GM23338 (cell line): ENCODE measurements at regions not wholly inside any gene's neighbourhood (a gene's known extent, or its start where the extent isn't known, plus 50 kb on each side); places are given as distances from the start of the nearest gene placed in this dataset.

Experiments
- CREB1 ChIP-seq: fragments of 250-450 bp; sonication (Bioruptor Pico); IDR thresholded peaks from 2 replicates; pipeline ENCODE4 v1.5.0; 2020; ENCODE audit warnings: low read depth, mild to moderate bottlenecking, moderate library complexity
- CTCF ChIP-seq, 2 experiments: fragments of 200-600 bp in 1 of 2; sonication (generic) in 1 of 2; conservative IDR thresholded peaks; 2 replicates each; pipeline versions ENCODE4 v1.5.1 to v1.6.1; 2016 to 2017; ENCODE audit warnings: antibody characterized with exemption in 2 of 2, low read depth in 2 of 2, mild to moderate bottlenecking in 2 of 2, moderate library complexity in 1 of 2
- ETS1 ChIP-seq: IDR thresholded peaks from 2 replicates; pipeline ENCODE4 v1.6.1; 2016; ENCODE audit warnings: antibody characterized with exemption
- EZH2 ChIP-seq: fragments of 200-600 bp; sonication (generic); IDR thresholded peaks from one replicate; pipeline ENCODE4 v1.8.0; 2017; ENCODE audit warnings: antibody characterized with exemption, mild to moderate bottlenecking, low read depth; ENCODE audit not compliant: unreplicated experiment
- EZH2phosphoT487 ChIP-seq: fragments of 200-600 bp; sonication (generic); IDR thresholded peaks from one replicate; pipeline ENCODE4 v1.8.1; 2018; ENCODE audit warnings: antibody characterized with exemption; ENCODE audit not compliant: unreplicated experiment
- JUNB ChIP-seq: IDR thresholded peaks from one replicate; pipeline ENCODE4 v1.6.1; 2016; ENCODE audit warnings: antibody characterized with exemption; ENCODE audit not compliant: unreplicated experiment
- NANOG ChIP-seq: IDR thresholded peaks from 2 replicates; pipeline ENCODE4 v1.6.1; 2016; ENCODE audit warnings: antibody characterized with exemption, borderline replicate concordance
- POLR2AphosphoS5 ChIP-seq: IDR thresholded peaks from 2 replicates; pipeline ENCODE4 v1.6.1; 2016; ENCODE audit warnings: antibody characterized with exemption, low read depth
- REST ChIP-seq: IDR thresholded peaks from one replicate; pipeline ENCODE4 v1.6.1; 2018; ENCODE audit warnings: antibody characterized with exemption; ENCODE audit not compliant: unreplicated experiment
- STAT1 ChIP-seq: IDR thresholded peaks from one replicate; pipeline ENCODE4 v1.6.1; 2016; ENCODE audit warnings: antibody characterized with exemption; ENCODE audit not compliant: unreplicated experiment
- ZNF462 ChIP-seq: fragments of 250-450 bp; sonication (Bioruptor Pico); IDR thresholded peaks from 2 replicates; pipeline ENCODE4 v1.5.0; 2020; ENCODE audit warnings: mild to moderate bottlenecking, moderate library complexity

GRCh38 chr10:78954689-78955088 lies 114.1 kb upstream of the ZMIZ1 start:
- TF ChIP-seq CTCF (conservative IDR thresholded peaks at IDR 0.05; ENCODE audit: low read depth in 2 of 2): no peak
- no peak for TF ChIP-seq POLR2AphosphoS5
- no peak for TF ChIP-seq EZH2phosphoT487
- TF ChIP-seq JUNB: no peak
- no peak for TF ChIP-seq EZH2
- no peak for TF ChIP-seq REST
- TF ChIP-seq STAT1: no peak
- no peak for TF ChIP-seq NANOG
- TF ChIP-seq CREB1: no peak
- no peak for TF ChIP-seq ETS1
- no peak for TF ChIP-seq ZNF462 (CRISPR knock-in tag)
